Amygdala (tissue), 56 donors: ENCODE measurements at regions not wholly inside any gene's neighbourhood (a gene's known extent, or its start where the extent isn't known, plus 50 kb on each side); places are given as distances from the start of the nearest gene placed in this dataset.
A peak's percentile ranks its signal among the peaks of the same experiment; 100 is the strongest.

Experiments
- DNase-seq, 56 donors: peaks; one replicate each; lab custom pipeline; 2025; lab: John Stamatoyannopoulos, UW

GRCh38 chr3:24033818-24034217 lies 88.7 kb downstream of the NR1D2 start:
- no peak for DNase-seq

- DNase-seq, result no peak
Measured at GRCh38 chr3:24034464-24034863, 89.4 kb downstream of the NR1D2 start.

- DNase-seq, result no peak
Measured at GRCh38 chr3:24037971-24038370, 92.9 kb downstream of the NR1D2 start.

GRCh38 chr3:24040311-24040710 lies 95.2 kb downstream of the NR1D2 start:
- no peak for DNase-seq

- peak in 5 of 56 donors; percentile 3 to 28 (median 26) for DNase-seq
Measured at GRCh38 chr3:24042174-24043059, 97.3 kb downstream of the NR1D2 start.

GRCh38 chr3:24043168-24043567 lies 98.1 kb downstream of the NR1D2 start:
- DNase-seq, result no peak

- DNase-seq, result no peak
Measured at GRCh38 chr3:24043985-24044384, 98.9 kb downstream of the NR1D2 start.

- no peak for DNase-seq
Measured at GRCh38 chr3:24046214-24046613, 101.1 kb downstream of the NR1D2 start.

GRCh38 chr3:24047513-24047912 lies 102.4 kb downstream of the NR1D2 start:
- DNase-seq, result no peak

- DNase-seq, result no peak
Measured at GRCh38 chr3:24048843-24049242, 103.8 kb downstream of the NR1D2 start.

GRCh38 chr3:24052446-24052845 lies 107.4 kb downstream of the NR1D2 start:
- DNase-seq, result no peak

- no peak for DNase-seq
Measured at GRCh38 chr3:24058940-24059705, 114.0 kb downstream of the NR1D2 start.

GRCh38 chr3:24060055-24060454 lies 115.0 kb downstream of the NR1D2 start:
- DNase-seq, result peak in 3 of 56 donors; percentile 5 to 6 (median 5)

- DNase-seq, result no peak
Measured at GRCh38 chr3:24062916-24063315, 117.8 kb downstream of the NR1D2 start.
